HUES6 (cell line): ENCODE measurements at regions not wholly inside any gene's neighbourhood (a gene's known extent, or its start where the extent isn't known, plus 50 kb on each side); places are given as distances from the start of the nearest gene placed in this dataset.

Experiments
- H3K27ac ChIP-seq: 2 replicates; pipeline ENCODE4 v1.7.0; 2013; ENCODE audit warnings: low read depth, mild to moderate bottlenecking, low read length, inconsistent platforms
- H3K27me3 ChIP-seq: 2 replicates; pipeline ENCODE4 v1.6.1; 2013; ENCODE audit warnings: low read length; ENCODE audit not compliant: control insufficient read depth, insufficient read depth
- H3K36me3 ChIP-seq: 2 replicates; pipeline ENCODE4 v1.6.1; 2013; ENCODE audit warnings: low read length; ENCODE audit not compliant: control insufficient read depth, insufficient read depth
- H3K4me1 ChIP-seq: 2 replicates; pipeline ENCODE4 v1.6.1; 2013; ENCODE audit warnings: low read length; ENCODE audit not compliant: control insufficient read depth, insufficient read depth
- H3K4me3 ChIP-seq: 2 replicates; pipeline ENCODE4 v1.5.1; 2013; ENCODE audit warnings: low read depth, low read length
- H3K9ac ChIP-seq: one replicate; pipeline ENCODE4 v1.6.1; 2013; ENCODE audit warnings: mild to moderate bottlenecking, low read length
- H3K9me3 ChIP-seq: 2 replicates; pipeline ENCODE4 v1.6.1; 2013; ENCODE audit warnings: low read depth, low read length; ENCODE audit not compliant: control insufficient read depth, insufficient read depth

- no peaks in the 10 kb centered on the region for H3K27me3 ChIP-seq
- no peak overlapping the region for H3K9ac ChIP-seq
- H3K4me1 ChIP-seq: no peaks in the 10 kb centered on the region
- H3K27ac ChIP-seq: no peak overlapping the region
- no peaks in the 10 kb centered on the region for H3K9me3 ChIP-seq
- no peak overlapping the region for H3K4me3 ChIP-seq
- H3K36me3 ChIP-seq: no peaks in the 10 kb centered on the region
Measured at GRCh38 chr1:191564275-191564674, 594.0 kb upstream of the RGS18 start.

GRCh38 chr1:191572479-191572878 lies 585.8 kb upstream of the RGS18 start:
- Histone ChIP-seq H3K27ac (no peak overlapping the region), H3K4me1 (no peaks in the 10 kb centered on the region), H3K9ac (no peak overlapping the region), H3K36me3 (no peaks in the 10 kb centered on the region), H3K9me3 (no peaks in the 10 kb centered on the region), H3K4me3 (no peak overlapping the region), H3K27me3 (no peaks in the 10 kb centered on the region)

- Histone ChIP-seq H3K9me3 (0 out of 2 replicates have a peak, but pooled peaks cover 4% of the 10 kb centered on the region), H3K4me1 (no peaks in the 10 kb centered on the region), H3K4me3 (no peak overlapping the region), H3K27ac (no peak overlapping the region), H3K36me3 (no peaks in the 10 kb centered on the region), H3K27me3 (no peaks in the 10 kb centered on the region), H3K9ac (no peak overlapping the region)
Measured at GRCh38 chr1:191575180-191575579, 583.1 kb upstream of the RGS18 start.

- Histone ChIP-seq H3K9ac (no peak overlapping the region), H3K27ac (no peak overlapping the region), H3K9me3 (0 out of 2 replicates have a peak, but pooled peaks cover 4% of the 10 kb centered on the region), H3K4me1 (no peaks in the 10 kb centered on the region), H3K4me3 (no peak overlapping the region), H3K36me3 (no peaks in the 10 kb centered on the region), H3K27me3 (no peaks in the 10 kb centered on the region)
Measured at GRCh38 chr1:191575746-191576145, 582.5 kb upstream of the RGS18 start.

- Histone ChIP-seq H3K36me3 (no peaks in the 10 kb centered on the region), H3K9me3 (0 out of 2 replicates have a peak, but pooled peaks cover 4% of the 10 kb centered on the region), H3K9ac (no peak overlapping the region), H3K27me3 (no peaks in the 10 kb centered on the region), H3K4me1 (no peaks in the 10 kb centered on the region), H3K27ac (no peak overlapping the region), H3K4me3 (no peak overlapping the region)
Measured at GRCh38 chr1:191577213-191577612, 581.0 kb upstream of the RGS18 start.

GRCh38 chr1:191578281-191578680 lies 580.0 kb upstream of the RGS18 start:
- 0 out of 2 replicates have a peak, but pooled peaks cover 4% of the 10 kb centered on the region for H3K9me3 ChIP-seq
- no peak overlapping the region for H3K27ac ChIP-seq
- H3K4me3 ChIP-seq: no peak overlapping the region
- H3K36me3 ChIP-seq: no peaks in the 10 kb centered on the region
- no peak overlapping the region for H3K9ac ChIP-seq
- no peaks in the 10 kb centered on the region for H3K27me3 ChIP-seq
- H3K4me1 ChIP-seq: no peaks in the 10 kb centered on the region

GRCh38 chr1:191579019-191579418 lies 579.2 kb upstream of the RGS18 start:
- 0 out of 2 replicates have a peak, but pooled peaks cover 4% of the 10 kb centered on the region for H3K9me3 ChIP-seq
- H3K27ac ChIP-seq: no peak overlapping the region
- no peaks in the 10 kb centered on the region for H3K4me1 ChIP-seq
- H3K27me3 ChIP-seq: no peaks in the 10 kb centered on the region
- no peaks in the 10 kb centered on the region for H3K36me3 ChIP-seq
- no peak overlapping the region for H3K9ac ChIP-seq
- no peak overlapping the region for H3K4me3 ChIP-seq

- H3K27ac ChIP-seq: no peak overlapping the region
- H3K4me1 ChIP-seq: no peaks in the 10 kb centered on the region
- H3K9me3 ChIP-seq: 0 out of 2 replicates have a peak, but pooled peaks cover 4% of the 10 kb centered on the region
- H3K4me3 ChIP-seq: no peak overlapping the region
- H3K27me3 ChIP-seq: no peaks in the 10 kb centered on the region
- H3K9ac ChIP-seq: no peak overlapping the region
- no peaks in the 10 kb centered on the region for H3K36me3 ChIP-seq
Measured at GRCh38 chr1:191582169-191582568, 576.1 kb upstream of the RGS18 start.

- H3K4me1 ChIP-seq: no peaks in the 10 kb centered on the region
- no peaks in the 10 kb centered on the region for H3K9me3 ChIP-seq
- H3K36me3 ChIP-seq: no peaks in the 10 kb centered on the region
Measured at GRCh38 chr1:191585095-191585494, 573.2 kb upstream of the RGS18 start.

GRCh38 chr1:191588905-191589304 lies 569.4 kb upstream of the RGS18 start:
- Histone ChIP-seq H3K4me3 (no peak overlapping the region), H3K27ac (no peak overlapping the region), H3K27me3 (no peaks in the 10 kb centered on the region), H3K4me1 (no peaks in the 10 kb centered on the region), H3K9me3 (no peaks in the 10 kb centered on the region), H3K9ac (no peak overlapping the region), H3K36me3 (no peaks in the 10 kb centered on the region)

More at GRCh38 chr1:191585095-191585494, 573.2 kb upstream of the RGS18 start:
- Histone ChIP-seq H3K9ac (no peak overlapping the region), H3K27me3 (no peaks in the 10 kb centered on the region), H3K27ac (no peak overlapping the region), H3K4me3 (no peak overlapping the region)

- H3K9me3 ChIP-seq: no peaks in the 10 kb centered on the region
- no peaks in the 10 kb centered on the region for H3K36me3 ChIP-seq
- H3K4me3 ChIP-seq: no peak overlapping the region
- no peaks in the 10 kb centered on the region for H3K4me1 ChIP-seq
- H3K9ac ChIP-seq: no peak overlapping the region
- no peak overlapping the region for H3K27ac ChIP-seq
- H3K27me3 ChIP-seq: no peaks in the 10 kb centered on the region
Measured at GRCh38 chr1:191589536-191589935, 568.7 kb upstream of the RGS18 start.

GRCh38 chr1:191590578-191590977 lies 567.7 kb upstream of the RGS18 start:
- no peaks in the 10 kb centered on the region for H3K36me3 ChIP-seq
- H3K4me3 ChIP-seq: no peak overlapping the region

More at GRCh38 chr1:191590578-191590977, 567.7 kb upstream of the RGS18 start:
- Histone ChIP-seq H3K9me3 (no peaks in the 10 kb centered on the region), H3K27ac (no peak overlapping the region), H3K4me1 (no peaks in the 10 kb centered on the region), H3K27me3 (no peaks in the 10 kb centered on the region), H3K9ac (no peak overlapping the region)
